A673 (cell line): ENCODE measurements at regions not wholly inside any gene's neighbourhood (a gene's known extent, or its start where the extent isn't known, plus 50 kb on each side); places are given as distances from the start of the nearest gene placed in this dataset.

Source experiments
- CTCF ChIP-seq: fragments of 300-800, 200-600 bp; sonication (generic); conservative IDR thresholded peaks from 2 replicates; pipeline ENCODE4 v1.5.1; 2017; ENCODE audit warnings: low read depth, mild to moderate bottlenecking, antibody characterized with exemption, low read length, moderate library complexity, mixed read lengths
- EZH2 ChIP-seq: fragments of 200-600 bp; sonication (generic); IDR thresholded peaks from 2 replicates; pipeline ENCODE4 v1.6.1; 2017; ENCODE audit warnings: borderline replicate concordance, low read depth, mild to moderate bottlenecking, mixed read lengths, antibody characterized with exemption, low read length; ENCODE audit not compliant: poor library complexity, severe bottlenecking

GRCh38 chr20:60221593-60221992 is 263.4 kb downstream of the CDH26 start:
- TF ChIP-seq CTCF (no peak), EZH2 (no peak)
